ENCODE measurements at regions not wholly inside any gene's neighbourhood (a gene's known extent, or its start where the extent isn't known, plus 50 kb on each side); places are given as distances from the start of the nearest gene placed in this dataset.

DNA sequence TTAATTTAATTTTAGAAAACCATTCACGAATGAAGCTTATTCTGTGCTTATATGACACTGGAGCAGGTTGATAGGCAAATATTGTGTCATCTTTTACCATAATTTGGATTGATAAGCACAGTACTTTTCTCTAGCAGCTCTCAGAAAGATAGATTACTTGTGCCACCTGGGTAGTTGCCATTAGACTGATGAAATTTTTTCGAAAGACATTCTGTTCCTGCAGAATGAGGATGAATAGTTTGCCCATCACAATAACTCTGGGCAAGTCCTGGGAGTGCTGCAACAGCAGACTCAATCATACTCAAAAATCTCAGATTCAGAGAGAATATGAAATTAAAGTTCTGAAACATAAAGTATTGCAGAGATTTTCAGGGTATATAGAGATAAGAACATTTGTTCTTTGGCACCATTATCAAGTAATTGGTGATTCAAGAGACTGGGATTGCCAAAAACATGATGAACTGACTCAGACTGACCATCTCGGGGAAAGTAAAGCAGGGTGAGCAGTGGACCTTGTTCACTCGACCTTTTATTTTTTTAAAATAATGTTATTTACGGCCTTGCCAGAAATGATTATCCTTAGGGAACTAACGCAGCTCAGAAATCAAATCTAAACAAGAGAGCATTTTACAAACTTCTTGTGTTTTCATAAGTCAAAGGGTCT is 65.8 kb upstream of the PTCHD4 start:
- DNase-seq (ENCODE audit: low spot score) = no peak

- DNase-seq (ENCODE audit: low spot score) = no peak
These were observed 58.6 kb upstream of the PTCHD4 start for GRCh38 chr6:48169635-48170034.

Measured in mucosa of gallbladder (tissue), 1 donor.